Kidney (tissue), 13 donors: ENCODE measurements at regions not wholly inside any gene's neighbourhood (a gene's known extent, or its start where the extent isn't known, plus 50 kb on each side); places are given as distances from the start of the nearest gene placed in this dataset.

Source experiments
- DNase-seq, 5 donors: peaks; one replicate each; pipeline ENCODE4 v3.0.0-alpha.2; 2013 to 2020
- FAIRE-seq: peaks from 2 replicates; lab custom pipeline; 2012; peaks lifted over from hg19 to GRCh38; lab: Jason Lieb, UNC
- H3K27ac ChIP-seq, 2 donors: one replicate each; pipeline ENCODE4 v1.7.0; 2013; ENCODE audit warnings: low read depth in 2 of 2, low read length in 2 of 2, inconsistent platforms in 1 of 2
- H3K27me3 ChIP-seq: one replicate; pipeline ENCODE4 v1.7.1; 2013; ENCODE audit warnings: low read length, inconsistent platforms; ENCODE audit not compliant: control insufficient read depth, insufficient read depth
- H3K36me3 ChIP-seq, 3 donors: one replicate each; pipeline versions ENCODE4 v1.7.0 to v1.7.1; 2013; ENCODE audit warnings: low read length in 3 of 3, control low read depth in 1 of 3, inconsistent platforms in 1 of 3; ENCODE audit not compliant: insufficient read depth in 3 of 3, control insufficient read depth in 2 of 3
- H3K4me1 ChIP-seq, 3 donors: one replicate each; pipeline versions ENCODE4 v1.7.0 to v1.7.1; 2013; ENCODE audit warnings: low read length in 3 of 3, inconsistent platforms in 1 of 3, low read depth in 1 of 3; ENCODE audit not compliant: control insufficient read depth in 2 of 3, insufficient read depth in 2 of 3
- H3K4me3 ChIP-seq, 3 donors: one replicate each; pipeline versions ENCODE4 v1.7.0 to v1.8.1; 2013; ENCODE audit warnings: low read length in 3 of 3, control low read depth in 1 of 3, inconsistent platforms in 1 of 3
- H3K9ac ChIP-seq, 3 donors: one replicate each; pipeline versions ENCODE4 v1.7.0 to v1.7.1; 2013; ENCODE audit warnings: low read length in 3 of 3, control low read depth in 1 of 3, inconsistent platforms in 1 of 3
- H3K9me3 ChIP-seq, 3 donors: one replicate each; pipeline versions ENCODE4 v1.7.0 to v1.7.1; 2013; ENCODE audit warnings: low read length in 3 of 3, control low read depth in 1 of 3, inconsistent platforms in 1 of 3; ENCODE audit not compliant: control insufficient read depth in 2 of 3, insufficient read depth in 1 of 3
- intact Hi-C: fragments of 100-400 bp; cut with DNase I; formaldehyde crosslinking; loops from one replicate; pipeline ENCODE4 v1.11.1; 2022
- TF ChIP-seq, protein P1 (sequence below): IDR thresholded peaks from 3 replicates; pipeline ENCODE4 v1.5.1; 2012; ENCODE audit warnings: mild to moderate bottlenecking, moderate library complexity, borderline replicate concordance; ENCODE audit not compliant: insufficient read depth; ENCODE audit errors: extremely low read depth
- donor health status: control.
- donor health status: control.
- donor health status: control.
- donor health status: control.
- donor health status: control.
- donor health status: DM: yes; HTN: yes; CAD: no.
- donor health status: Normal renal cell carcinoma (clear cell type).

DNA sequence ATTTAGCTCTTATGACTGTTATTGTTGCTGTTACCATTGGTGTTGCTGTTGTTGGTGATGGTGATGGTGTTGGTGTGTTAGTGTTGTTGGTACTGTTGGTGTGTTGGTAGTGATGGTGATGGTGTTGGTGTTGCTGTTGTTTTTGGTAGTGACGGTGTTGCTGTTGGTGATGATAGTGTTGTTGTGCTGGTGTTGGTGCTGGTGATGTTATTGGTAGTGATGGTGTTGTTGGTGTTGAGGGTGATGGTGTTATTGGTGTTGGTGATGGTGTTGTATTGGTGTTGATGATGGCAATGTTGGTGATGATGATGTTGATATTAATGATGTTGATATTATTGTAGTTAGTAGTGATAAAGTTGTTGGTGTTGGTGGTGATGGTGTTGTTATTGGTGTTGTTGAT, 285.7 kb upstream of the FOXF1 start:
- Histone ChIP-seq H3K9ac (no peak overlapping the region), H3K27ac (no peak overlapping the region), H3K4me3 (no peak overlapping the region), H3K36me3 (no peaks in the 10 kb centered on the region), H3K27me3 (peaks cover 31% of the 10 kb centered on the region), H3K9me3 (no peaks in the 10 kb centered on the region), H3K4me1 (no peaks in the 10 kb centered on the region)
- FAIRE-seq (no peak), DNase-seq (no peak)
- intact Hi-C loops, result no loop called here
- TF ChIP-seq, protein P1, sequence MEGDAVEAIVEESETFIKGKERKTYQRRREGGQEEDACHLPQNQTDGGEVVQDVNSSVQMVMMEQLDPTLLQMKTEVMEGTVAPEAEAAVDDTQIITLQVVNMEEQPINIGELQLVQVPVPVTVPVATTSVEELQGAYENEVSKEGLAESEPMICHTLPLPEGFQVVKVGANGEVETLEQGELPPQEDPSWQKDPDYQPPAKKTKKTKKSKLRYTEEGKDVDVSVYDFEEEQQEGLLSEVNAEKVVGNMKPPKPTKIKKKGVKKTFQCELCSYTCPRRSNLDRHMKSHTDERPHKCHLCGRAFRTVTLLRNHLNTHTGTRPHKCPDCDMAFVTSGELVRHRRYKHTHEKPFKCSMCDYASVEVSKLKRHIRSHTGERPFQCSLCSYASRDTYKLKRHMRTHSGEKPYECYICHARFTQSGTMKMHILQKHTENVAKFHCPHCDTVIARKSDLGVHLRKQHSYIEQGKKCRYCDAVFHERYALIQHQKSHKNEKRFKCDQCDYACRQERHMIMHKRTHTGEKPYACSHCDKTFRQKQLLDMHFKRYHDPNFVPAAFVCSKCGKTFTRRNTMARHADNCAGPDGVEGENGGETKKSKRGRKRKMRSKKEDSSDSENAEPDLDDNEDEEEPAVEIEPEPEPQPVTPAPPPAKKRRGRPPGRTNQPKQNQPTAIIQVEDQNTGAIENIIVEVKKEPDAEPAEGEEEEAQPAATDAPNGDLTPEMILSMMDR, result no peak

DNA sequence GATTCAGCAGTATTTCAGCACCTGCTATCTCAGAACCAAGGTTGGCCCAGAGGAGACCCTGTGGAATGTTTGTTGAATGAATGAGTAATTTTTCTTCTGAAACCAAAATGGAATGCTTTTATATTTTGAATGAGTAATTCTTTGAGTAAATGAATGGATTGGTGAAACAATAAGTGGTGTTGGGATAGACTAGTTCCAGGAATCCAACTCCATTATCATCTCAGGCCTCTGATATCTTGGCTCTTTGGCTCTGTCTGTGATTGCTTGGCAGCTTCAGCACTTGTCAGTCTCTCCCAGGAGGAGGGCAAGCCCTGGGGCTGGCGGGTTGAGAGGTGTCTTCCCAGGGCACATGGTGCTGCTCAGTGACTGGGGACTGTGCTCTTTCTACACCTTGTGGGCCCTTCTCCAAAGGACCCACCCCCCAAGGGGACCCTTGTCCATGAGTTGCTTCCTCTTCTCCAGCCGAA, 284.4 kb upstream of the FOXF1 start:
- Histone ChIP-seq H3K27ac (no peak overlapping the region), H3K9me3 (no peaks in the 10 kb centered on the region), H3K4me1 (no peaks in the 10 kb centered on the region), H3K36me3 (no peaks in the 10 kb centered on the region), H3K27me3 (peaks cover 29% of the 10 kb centered on the region), H3K9ac (no peak overlapping the region), H3K4me3 (no peak overlapping the region)
- DNase-seq, result peak in 1 of 5 donors; percentile 15
- no peak for FAIRE-seq
- TF ChIP-seq, protein P1, result no peak
- intact Hi-C loops, result no loop called here

DNA sequence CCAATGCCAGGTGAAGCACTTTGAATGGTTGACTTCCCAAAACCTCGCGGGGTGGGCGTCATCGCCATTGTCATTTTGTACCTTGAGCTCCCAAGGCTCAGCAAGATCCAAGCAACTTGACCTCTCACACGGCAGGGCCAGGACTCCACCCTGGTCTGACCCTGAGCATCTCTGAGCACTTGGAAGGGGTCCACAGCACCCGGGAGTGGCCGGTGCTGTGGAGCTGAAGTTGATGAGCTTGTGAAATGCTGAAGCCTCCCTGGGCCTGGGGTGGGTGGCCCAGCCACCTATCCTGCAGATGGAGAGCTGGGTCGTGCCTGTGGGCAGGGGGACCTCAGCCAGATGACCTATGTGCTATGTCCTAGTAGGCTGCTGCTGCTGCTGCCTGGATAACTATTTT, 283.3 kb upstream of the FOXF1 start:
- Histone ChIP-seq H3K9me3 (no peaks in the 10 kb centered on the region), H3K27me3 (peaks cover 19% of the 10 kb centered on the region), H3K27ac (no peak overlapping the region), H3K4me3 (no peak overlapping the region), H3K9ac (no peak overlapping the region), H3K36me3 (no peaks in the 10 kb centered on the region), H3K4me1 (no peaks in the 10 kb centered on the region)
- no peak for FAIRE-seq
- TF ChIP-seq, protein P1, result no peak
- intact Hi-C loops, result no loop called here
- DNase-seq, result no peak

DNA sequence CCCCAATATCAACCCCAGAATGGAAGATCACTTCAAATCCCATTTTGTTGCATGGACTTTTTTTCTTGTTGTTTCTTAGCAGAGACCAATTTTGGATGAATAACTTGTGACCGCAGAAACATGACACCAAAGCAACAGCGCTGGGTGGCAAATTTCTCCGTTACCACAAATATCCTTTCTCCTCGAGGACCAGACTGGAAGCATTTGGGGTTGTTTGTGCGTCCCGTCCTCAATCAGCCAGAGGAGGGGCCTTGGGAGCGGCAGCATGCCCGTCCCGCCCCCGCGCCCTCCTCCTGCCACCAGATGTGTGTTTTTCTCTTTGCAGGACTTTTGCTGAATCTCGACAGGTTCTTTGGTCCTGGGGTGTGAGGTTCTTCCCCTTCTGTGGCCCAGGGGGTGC, 282.5 kb upstream of the FOXF1 start:
- Histone ChIP-seq H3K4me3 (no peak overlapping the region), H3K9me3 (no peaks in the 10 kb centered on the region), H3K4me1 (no peaks in the 10 kb centered on the region), H3K27ac (no peak overlapping the region), H3K9ac (no peak overlapping the region), H3K36me3 (no peaks in the 10 kb centered on the region), H3K27me3 (peaks cover 13% of the 10 kb centered on the region)
- TF ChIP-seq, protein P1, result no peak
- intact Hi-C loops, result no loop called here
- DNase-seq, result peak in 1 of 5 donors; percentile 37
- FAIRE-seq, result no peak
